ENCODE measurements at regions not wholly inside any gene's neighbourhood (a gene's known extent, or its start where the extent isn't known, plus 50 kb on each side); places are given as distances from the start of the nearest gene placed in this dataset.

DNA sequence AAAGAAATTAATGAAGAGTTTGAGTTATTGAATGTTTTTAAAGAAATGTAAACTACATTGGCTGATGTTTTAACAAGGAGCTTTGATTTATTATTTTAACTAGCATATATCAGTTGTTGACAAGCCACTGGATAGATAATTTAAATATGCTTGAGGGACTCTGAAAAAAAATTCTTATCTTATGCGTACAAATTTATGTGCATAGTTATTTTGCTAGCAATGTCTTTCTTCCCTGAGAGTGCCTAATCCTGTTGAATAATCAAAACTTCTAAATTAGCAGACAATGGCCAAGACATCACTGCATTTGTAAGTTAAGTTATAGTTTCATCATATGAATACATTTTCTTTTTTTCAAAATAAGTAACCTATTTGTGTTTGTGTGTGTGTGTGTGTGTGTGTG lies 342.3 kb downstream of the MED10 start:
- TF ChIP-seq CTCF (conservative IDR thresholded peaks at IDR 0.05 in 1 of 2, IDR thresholded peaks at IDR 0.05 in 1 of 2; ENCODE audit: extremely low read depth in 1 of 2, insufficient read depth in 1 of 2, low read depth in 1 of 2, low read length in 2 of 2) (no peak), EZH2 (IDR thresholded peaks at IDR 0.05; ENCODE audit: borderline replicate concordance, low read length) (no peak)

Measured in mammary epithelial cell (primary cell).